ENCODE measurements at regions not wholly inside any gene's neighbourhood (a gene's known extent, or its start where the extent isn't known, plus 50 kb on each side); places are given as distances from the start of the nearest gene placed in this dataset.
"Not testable (repeated sequence)": the region's sequence is repeated elsewhere in the genome, so short reads cannot be mapped to it uniquely, and the experiment has no call there.

DNA sequence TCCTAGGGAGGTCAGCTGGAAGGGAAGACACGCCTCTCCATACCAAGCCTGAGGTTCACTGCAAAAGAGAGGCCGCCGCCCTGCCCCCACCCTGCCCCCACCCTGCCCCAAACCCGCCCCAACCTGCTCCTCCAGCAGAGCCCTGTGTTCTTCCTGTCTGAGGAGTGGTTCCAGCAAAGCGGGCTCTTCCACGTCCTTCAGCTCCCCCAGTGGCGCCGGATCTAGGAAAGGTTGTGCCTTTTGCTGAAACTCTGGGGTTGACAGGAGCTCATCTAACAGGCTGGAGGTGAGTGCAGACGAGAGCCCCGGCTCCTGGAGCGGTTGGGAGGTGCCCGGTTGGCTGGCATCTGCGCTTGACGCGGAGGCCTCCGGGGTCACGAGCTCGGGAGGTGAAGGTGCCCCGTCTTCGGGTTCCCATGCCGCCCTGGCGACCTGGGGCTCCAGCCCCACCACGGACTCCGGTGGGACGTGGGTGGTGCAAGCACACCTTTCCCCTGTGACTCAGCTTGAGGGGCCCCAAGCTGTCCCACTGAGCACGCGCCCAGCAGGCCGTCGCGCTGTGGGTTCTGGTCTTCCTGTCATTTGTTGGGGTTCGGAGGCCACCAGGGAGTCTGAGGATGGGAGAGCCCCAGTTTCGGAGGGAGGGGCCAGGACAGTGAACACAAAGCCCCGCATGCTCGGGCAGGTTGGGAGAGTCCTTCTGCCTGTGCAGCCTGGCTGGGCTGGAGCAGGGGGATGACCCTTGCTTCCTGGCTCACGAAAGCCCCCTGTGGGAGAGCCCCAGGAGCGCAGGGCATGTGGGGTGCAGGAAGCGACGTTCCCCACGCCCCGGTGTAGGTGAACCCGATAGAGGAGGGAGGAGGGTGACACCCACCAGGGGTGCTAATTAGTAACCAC, 1467.1 kb downstream of the FOXD4L5 start:
- TF ChIP-seq, protein P1, sequence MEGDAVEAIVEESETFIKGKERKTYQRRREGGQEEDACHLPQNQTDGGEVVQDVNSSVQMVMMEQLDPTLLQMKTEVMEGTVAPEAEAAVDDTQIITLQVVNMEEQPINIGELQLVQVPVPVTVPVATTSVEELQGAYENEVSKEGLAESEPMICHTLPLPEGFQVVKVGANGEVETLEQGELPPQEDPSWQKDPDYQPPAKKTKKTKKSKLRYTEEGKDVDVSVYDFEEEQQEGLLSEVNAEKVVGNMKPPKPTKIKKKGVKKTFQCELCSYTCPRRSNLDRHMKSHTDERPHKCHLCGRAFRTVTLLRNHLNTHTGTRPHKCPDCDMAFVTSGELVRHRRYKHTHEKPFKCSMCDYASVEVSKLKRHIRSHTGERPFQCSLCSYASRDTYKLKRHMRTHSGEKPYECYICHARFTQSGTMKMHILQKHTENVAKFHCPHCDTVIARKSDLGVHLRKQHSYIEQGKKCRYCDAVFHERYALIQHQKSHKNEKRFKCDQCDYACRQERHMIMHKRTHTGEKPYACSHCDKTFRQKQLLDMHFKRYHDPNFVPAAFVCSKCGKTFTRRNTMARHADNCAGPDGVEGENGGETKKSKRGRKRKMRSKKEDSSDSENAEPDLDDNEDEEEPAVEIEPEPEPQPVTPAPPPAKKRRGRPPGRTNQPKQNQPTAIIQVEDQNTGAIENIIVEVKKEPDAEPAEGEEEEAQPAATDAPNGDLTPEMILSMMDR (IDR thresholded peaks at IDR 0.05; ENCODE audit: low read depth, low read length, missing control alignments): peak; percentile 17
- H3K4me3 ChIP-seq (ENCODE audit: low read depth, low read length): peak overlapping the region; percentile 68
- DNase-seq (ENCODE audit: low read depth): peak; percentile 39

DNA sequence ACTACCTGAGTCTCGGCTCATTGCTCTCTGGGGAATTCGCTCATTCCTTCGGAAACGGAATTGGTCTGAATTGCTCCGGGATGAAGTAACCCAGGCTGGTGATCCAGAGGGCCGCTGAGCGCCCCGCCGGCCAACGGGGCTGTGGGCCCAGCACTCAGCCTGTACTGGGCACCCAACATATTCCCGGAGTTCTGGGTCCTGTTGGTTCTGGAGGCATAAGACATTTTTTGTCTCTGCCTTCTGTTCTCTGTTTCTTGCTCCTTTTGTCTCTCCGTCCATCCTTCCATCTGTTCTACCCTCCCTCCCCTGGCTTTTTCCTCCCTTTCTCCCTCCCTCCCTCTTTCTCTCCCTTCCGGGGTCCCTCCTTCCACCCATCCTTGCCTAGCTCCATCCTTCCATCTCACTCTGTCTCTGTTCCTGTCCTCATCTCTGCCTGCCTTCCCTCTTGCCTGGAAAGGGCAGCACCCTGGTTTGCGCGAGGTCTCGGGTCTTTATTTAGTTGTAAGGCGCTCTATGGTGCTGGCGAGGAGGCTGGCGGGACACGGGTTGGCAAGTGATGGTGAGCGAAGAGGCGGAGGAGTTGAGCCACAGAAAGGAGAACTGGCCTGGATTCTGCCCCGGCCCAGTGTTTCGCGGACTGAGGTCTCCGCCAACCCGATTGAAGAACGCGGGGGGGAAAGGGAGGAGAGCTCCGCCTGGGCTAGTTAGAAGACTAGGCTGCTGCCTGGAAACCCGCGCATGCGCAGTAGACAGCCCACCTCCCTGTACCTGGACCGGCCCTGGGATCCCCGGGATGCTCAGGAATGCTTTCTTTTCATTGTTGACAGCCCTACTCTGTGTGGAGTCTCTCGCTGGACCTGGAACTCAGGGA, 1468.0 kb downstream of the FOXD4L5 start:
- TF ChIP-seq, protein P1 (IDR thresholded peaks at IDR 0.05; ENCODE audit: low read depth, low read length, missing control alignments): no peak
- DNase-seq (ENCODE audit: low read depth): peak; percentile 84
- H3K4me3 ChIP-seq (ENCODE audit: low read depth, low read length): peak overlapping the region; percentile 68

DNA sequence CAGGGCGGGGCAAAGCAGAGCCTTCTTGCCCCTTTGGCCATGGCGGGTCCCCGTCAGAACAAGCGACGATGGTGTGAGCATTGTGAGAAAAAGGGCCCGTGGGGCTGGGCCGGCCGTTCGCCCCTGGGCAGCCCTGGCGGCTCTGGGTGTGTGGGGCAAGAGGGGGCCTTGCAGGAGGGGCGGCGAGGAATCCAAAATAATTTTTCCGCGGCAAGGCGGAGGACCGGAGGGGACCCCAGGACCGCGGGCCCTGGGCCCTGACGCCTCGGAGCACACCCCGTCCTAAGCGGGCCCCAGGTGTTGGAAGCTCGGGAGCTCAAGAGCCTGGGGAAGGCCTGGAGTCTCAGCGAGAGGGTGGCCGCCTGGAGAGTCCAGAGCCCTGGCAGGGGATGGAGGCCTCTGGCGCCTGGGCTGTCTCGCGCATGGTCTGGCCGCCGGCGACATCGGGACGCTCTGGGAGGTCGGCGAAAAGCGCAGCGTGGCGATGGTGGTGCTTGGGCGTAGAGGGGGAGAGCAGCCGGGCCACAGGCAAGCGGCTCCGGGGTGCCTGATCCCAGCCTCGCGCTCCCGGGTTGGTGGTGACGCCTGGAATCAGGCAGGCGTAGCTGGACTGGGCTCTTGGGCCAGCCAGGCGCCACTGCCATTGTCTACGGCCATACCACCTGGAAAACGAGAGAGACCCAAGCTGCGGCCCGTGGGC, 1469.9 kb downstream of the FOXD4L5 start:
- H3K4me3 ChIP-seq (ENCODE audit: low read depth, low read length); DNase-seq (ENCODE audit: low read depth): not testable (repeated sequence)

DNA sequence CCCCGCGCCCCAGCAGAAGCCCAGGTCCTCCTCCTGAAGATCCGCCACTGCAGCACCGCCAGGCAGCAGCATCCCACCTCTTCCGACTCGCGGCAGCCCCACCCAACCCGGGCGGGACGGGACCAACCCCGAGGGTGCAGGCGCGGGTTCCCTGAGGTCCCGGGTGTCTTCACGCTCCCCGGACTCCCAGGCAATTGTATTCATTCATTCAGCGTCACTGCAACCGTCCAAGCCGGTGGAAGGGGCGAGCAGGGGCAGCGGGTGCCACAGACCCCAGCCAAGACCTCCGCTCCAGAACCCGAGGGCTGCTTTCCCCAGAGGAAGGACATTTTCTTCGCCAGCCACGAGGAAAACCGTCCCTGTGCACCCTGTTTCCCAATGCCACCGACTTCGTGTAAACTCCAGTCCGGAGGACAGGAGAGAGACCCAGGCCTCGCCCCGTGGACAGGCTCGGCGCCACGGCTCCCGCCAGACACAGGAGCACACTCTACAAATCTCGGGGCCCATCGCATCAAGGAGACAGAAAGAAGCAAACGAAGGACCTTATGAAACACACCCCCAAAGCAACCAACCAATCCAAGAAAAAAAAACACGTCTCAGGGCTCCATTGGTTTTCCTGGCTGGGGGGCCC, 1471.5 kb downstream of the FOXD4L5 start:
- peak overlapping the region; percentile 52 for H3K4me3 ChIP-seq (ENCODE audit: low read depth, low read length)
- DNase-seq (ENCODE audit: low read depth): not testable (repeated sequence)

DNA sequence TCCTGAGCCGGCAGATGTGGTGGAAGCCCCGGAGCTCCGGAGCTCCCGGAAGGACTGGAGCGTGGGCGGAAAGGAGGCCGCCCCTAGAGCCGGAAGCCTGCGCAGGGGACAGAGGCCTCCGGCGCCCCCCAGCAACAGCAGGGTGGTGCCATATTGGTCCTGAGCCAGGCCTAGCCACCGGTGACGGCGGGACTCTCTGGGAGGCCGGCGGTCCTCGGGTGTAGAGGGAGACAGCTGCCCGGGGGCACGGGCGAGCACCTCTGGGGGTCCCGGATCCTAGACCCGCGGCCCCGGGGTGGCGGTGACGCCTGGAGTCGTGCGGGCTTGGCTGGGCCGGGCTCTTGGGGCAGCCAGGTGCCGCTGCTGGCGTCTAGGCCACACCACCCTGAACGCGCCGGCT, 1472.2 kb downstream of the FOXD4L5 start:
- H3K4me3 ChIP-seq (ENCODE audit: low read depth, low read length): not testable (repeated sequence)

DNA sequence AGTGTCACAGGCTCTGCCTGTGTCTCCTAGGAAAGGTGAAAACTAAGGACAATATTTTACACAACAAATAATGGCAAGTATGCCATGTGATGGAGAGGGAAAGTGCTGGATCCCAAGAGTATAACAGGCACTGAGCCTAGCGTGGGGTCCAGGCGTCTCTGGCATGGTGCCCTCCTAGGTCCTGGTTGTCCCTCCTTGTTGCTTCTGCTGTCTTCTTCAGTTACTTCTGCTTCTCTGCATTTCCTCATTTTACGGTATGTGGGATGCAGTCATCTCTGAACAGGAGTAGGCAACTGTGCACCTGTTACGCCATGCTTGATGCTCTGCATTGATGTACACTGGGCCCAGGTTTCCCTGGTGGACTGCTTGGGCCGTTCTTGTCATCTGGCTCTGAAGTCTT, 1480.8 kb downstream of the FOXD4L5 start:
- DNase-seq (ENCODE audit: low read depth); H3K4me3 ChIP-seq (ENCODE audit: low read depth, low read length): not testable (repeated sequence)

More for the DNA sequence above, 1472.2 kb downstream of the FOXD4L5 start:
- not testable (repeated sequence) for DNase-seq (ENCODE audit: low read depth)

DNA sequence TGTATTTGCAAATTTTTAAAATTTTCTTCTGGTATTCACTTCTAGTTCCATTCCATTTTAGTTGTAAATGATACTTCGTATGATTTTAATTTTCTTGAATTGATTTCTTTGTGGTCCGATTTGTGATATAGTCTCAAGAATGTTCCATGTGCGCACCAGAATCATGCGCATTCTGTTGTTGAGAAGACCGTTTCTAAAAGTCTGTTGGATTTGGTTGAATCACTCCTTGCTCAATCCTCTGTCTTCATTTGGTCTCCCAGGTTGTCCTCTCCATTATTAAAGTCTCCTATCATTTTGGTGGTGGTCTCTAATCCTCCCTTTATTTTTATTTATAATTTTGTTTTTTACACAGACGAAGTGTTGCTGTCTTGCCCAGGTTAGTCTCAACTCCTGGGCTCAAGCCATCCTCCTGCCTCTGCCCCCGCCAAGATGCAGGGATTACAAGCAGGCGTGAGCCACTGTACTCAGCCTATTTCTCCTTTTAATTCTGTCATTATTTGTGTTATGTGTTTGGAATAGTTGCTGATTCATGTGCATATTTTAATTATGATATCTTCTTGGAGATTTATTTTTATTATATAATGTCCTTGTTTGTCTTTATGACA, 1490.8 kb downstream of the FOXD4L5 start:
- H3K4me3 ChIP-seq (ENCODE audit: low read depth, low read length); DNase-seq (ENCODE audit: low read depth): not testable (repeated sequence)

DNA sequence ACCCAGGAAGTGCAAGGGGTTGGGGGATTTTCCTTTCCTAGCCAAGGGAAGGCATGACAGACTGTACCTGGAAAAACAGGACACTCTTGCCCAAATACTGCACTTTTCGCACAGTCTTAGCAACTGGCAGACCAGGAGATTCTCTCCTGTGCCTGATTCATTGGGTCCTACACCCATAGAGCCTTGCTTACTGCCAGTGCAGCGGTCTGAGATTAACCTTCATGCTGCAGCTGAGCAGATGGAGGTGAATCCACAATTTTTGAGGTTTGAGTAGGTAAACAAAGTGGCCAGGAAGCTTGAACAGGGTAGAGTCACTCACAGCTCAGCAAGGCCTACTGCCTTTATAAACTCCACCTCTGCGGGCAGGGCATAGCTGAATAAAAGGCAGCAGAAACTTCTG, 1497.6 kb downstream of the FOXD4L5 start:
- not testable (repeated sequence) for H3K4me3 ChIP-seq (ENCODE audit: low read depth, low read length); DNase-seq (ENCODE audit: low read depth)

DNA sequence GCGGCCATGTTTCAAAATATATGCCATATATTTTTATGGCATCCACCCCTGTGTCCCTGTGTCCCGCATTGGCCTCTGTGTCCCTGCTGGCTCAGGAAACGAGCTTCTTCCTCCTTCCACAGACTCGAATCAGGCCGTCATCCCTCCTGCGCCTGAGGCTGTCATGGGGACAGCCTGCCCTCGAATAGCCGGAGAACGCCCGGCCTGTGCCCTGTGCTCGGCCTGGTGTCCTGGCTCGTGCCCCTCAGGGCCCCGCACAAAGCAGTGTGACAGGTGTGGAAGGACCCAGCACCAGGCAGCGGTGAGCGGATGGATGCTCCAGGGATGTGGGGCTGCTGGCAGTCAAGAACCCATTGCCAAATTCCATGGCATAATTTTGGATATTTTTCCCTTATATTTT, 1500.0 kb downstream of the FOXD4L5 start:
- DNase-seq (ENCODE audit: low read depth); H3K4me3 ChIP-seq (ENCODE audit: low read depth, low read length): not testable (repeated sequence)

DNA sequence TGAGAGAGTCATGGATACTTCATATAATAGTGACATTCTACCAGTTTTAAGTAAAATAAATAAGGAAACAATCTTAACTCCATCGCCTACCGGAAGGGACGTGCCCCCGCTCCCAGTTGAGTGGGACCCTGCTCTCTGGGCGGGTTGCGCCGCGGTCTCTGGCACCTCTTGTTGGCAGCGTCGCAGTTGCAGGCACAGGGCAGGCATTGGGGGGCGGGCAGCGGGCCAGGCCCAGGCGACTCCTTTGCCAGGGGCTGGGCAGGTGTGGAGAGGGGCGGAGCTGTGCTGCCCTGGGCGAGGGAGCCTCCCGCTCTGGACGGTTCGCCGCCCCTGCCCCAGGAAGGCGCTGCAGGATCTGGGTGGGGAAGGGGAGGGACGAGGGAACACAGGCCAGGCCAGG, 1500.6 kb downstream of the FOXD4L5 start:
- H3K4me3 ChIP-seq (ENCODE audit: low read depth, low read length); DNase-seq (ENCODE audit: low read depth): not testable (repeated sequence)

DNA sequence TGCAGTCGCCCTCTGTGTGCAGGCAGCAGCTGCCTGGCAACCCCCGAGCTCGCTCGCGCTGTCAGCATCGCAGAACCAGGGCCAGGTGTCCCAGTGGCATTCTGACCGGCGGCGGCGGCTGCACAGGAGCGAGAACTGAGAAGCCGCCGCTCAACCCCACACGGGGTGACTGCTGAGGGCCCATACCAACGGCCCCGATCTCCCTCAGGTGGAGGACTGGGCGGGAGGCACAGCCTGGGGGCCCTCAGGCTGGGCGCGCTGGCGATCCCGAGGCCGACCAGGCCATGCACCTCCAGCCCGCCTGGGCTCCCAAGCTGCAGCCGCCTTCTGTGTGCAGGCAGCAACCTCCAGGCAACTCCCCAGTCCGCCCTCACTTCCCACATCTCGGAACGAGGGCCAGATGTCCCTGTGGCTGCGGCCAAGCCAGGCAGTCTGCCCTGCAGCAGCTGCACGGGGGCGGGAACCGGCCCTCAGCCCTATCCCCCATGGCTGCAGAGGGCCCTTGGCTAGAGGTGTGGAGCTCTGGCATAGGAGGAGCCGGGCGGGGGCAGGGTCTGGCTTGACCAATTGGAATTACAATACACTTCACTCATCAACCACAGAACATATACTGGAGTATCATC, 1503.1 kb downstream of the FOXD4L5 start:
- not testable (repeated sequence) for DNase-seq (ENCODE audit: low read depth); H3K4me3 ChIP-seq (ENCODE audit: low read depth, low read length)

DNA sequence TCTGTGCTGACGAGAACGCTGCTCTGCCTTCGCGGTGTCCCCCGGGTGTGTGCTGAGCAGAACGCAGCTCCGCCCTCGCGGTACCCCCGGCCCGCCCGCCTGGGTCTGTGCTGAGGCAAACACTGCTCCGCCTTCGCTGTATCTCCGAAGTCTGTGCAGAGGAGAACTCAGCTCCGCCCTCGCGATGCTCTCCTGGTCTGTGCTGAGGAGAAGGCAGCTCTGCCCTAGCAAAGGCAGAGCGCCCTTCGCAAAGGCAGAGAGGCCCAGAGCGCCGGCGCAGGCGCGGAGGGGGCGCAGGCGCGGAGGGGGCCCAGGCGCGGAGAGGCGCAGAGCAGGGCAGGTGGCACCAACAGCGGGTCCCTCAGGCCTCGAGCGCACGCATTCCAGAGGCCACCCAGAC, 1503.6 kb downstream of the FOXD4L5 start:
- not testable (repeated sequence) for H3K4me3 ChIP-seq (ENCODE audit: low read depth, low read length); DNase-seq (ENCODE audit: low read depth)

DNA sequence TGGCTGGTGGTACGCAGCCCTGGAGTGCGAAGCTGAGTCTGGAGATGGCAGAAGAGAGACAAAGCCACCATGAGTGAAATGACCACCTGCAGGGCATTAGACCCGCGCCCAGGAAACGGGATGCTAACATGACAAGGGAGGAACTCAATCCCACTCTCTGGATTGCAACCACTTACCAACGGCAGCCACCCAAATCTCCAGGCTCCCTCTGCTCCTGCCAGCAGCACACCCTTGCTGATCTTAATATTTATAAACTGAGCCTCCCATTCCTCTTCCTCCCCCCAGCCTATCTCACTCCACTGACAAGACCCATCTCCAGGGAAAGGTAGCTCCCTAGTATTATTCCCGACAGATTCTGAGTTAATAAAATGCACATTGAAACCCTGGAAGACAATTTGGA, 1508.8 kb downstream of the FOXD4L5 start:
- DNase-seq (ENCODE audit: low read depth); H3K4me3 ChIP-seq (ENCODE audit: low read depth, low read length): not testable (repeated sequence)

DNA sequence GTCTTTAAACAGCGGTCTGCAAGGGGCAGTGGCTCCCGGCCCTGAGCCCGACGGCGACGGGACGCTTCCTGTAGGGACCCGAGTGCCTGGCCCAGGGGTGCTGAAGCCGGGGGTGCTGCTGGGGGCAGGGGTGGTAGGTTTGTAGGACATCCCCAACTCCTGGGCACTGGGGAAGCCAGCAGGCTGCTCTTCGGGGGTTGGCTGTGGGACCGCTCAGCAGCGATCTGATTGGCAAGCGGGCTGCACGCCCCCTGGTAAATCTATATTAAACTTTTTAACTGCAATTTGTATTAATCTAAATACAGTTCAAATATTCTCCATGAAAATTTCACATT, 1510.0 kb downstream of the FOXD4L5 start:
- not testable (repeated sequence) for DNase-seq (ENCODE audit: low read depth); H3K4me3 ChIP-seq (ENCODE audit: low read depth, low read length)
